GM18508 (cell line): ENCODE measurements at regions not wholly inside any gene's neighbourhood (a gene's known extent, or its start where the extent isn't known, plus 50 kb on each side); places are given as distances from the start of the nearest gene placed in this dataset.

ENCODE experiments used
- ATAC-seq: cut with Tn5 transposase; IDR thresholded peaks from one replicate; pipeline ENCODE4 v1.9.1; 2021; ENCODE audit warnings: moderate number of reproducible peaks; ENCODE audit not compliant: insufficient read depth, unreplicated experiment

DNA sequence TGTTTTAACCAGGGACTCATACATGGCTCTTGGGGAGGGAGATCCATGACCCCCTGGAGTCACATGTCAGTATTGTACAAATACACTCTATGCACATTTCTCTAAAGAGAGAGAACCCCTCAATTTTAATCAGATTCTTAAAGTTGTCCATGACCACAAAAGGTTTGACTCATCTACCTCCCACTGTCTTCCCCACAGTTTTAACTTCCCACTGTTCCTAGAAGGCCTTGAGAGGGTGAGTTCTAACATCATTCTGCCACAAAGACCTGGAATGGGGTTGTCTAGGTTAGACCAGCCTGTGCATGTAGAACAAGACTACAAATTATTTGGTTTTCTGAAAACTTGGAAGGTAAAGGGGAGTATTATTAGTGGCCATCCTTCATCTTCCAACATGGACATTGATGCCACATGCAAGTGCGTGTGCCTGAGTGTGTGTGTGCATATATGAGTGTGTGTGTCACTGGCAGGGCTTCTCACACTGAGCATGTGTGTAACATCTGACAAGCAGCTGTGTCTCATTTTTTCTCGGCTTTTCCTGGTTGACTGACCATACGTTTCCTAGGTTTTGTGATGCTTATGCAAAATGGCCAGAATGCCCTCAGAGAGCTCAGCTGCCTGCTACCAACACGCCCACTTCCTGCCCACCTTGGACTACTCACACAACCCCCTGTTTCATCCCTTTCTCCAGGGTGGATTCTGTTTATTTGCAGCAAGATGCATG lies 94.6 kb upstream of the LGALSL start:
- no peak for ATAC-seq

DNA sequence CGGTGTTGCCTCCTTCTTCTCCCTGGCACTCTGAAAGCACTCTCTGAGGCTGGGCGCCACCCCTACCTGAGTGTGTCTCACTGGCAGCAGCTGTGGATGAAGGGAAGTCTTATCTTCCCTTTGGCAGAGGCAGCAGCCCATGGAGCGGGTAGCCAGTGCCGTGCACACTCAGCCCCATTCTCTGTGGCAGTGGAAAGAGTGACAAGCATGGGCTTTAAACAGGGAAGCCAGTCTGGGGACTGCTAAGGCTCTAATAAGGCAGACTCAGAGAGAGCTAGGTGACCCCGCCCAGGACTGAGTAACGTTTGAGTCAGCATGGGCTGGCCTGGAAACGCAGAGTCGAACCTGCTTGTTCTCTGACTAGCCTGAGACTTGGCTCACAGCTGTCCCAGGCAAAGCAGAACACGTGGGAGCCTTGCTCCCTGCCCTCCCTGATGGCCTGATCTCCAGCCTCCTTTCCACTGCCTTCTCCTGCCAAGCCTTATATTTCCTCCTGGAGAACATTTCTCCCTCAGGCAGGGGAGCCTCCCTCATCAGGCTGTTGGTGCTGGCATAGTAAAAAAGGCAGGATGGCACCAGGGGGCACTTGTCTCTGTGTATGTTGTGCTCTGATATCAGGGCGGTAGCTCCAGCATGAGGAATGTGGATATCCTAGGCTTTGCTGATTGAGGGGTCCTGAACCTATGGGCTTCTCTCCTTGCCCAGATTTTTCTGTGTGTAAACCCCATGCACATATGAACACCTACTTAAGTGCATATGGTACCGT lies 93.9 kb upstream of the LGALSL start:
- peak; percentile 72 for ATAC-seq

DNA sequence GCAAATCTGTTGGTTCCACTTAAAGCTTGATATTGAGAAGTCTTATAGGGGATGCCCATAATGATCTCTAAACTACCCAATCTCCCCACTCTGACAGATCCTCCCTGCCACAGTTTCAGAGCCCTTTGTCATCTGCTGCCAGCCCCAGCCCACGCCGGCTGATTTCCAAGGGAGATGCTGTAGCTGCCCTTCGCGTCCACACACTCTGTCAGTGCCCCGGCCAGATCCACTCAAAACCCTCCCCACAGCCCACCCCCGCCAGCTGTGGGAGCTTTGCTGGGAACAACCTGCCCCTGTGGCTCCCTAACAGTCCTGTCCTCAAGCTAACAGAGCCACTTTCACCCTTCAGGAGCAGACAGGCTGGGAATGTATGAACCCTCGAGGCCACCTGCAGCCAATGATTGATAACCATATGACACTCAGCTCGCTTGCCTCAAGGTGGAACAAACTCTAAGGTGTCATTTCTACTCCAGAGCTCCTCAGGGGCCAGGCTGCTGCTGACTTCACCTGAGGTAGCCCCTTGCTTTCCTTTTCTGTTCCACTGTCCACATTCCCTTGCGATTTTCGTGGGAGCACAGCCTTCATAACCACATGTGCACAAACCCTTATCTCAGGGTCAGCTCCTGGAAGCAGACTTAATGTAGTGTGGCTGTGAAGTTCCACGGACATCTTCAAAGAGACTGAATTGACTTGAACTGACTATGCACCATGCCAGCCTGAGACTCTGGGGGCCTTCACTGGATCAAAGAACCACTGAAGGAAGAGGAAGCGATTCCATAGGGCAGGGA lies 92.6 kb upstream of the LGALSL start:
- no peak for ATAC-seq

DNA sequence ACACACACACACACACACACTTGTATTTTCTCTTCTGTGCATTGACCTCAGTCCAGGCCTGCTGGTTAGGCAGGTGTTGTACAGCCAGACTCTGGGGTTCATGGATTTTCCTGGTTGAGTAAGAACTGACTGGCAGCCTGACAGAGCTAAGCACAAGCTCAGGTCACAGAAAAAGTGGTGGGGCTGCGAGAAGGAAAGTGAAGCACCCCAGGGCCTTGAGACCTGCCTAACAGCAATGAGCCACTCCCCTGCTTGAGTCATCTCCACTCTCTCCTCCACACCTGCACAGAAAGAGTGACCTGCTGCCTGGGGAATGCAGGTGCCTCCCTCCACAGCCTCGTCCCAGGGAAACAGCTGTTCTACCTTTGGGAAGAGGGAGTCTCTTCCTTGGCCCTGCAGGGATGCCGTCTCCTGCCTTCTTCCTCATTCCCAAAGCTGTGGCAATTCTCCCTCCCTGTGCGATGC lies 91.4 kb upstream of the LGALSL start:
- no peak for ATAC-seq

DNA sequence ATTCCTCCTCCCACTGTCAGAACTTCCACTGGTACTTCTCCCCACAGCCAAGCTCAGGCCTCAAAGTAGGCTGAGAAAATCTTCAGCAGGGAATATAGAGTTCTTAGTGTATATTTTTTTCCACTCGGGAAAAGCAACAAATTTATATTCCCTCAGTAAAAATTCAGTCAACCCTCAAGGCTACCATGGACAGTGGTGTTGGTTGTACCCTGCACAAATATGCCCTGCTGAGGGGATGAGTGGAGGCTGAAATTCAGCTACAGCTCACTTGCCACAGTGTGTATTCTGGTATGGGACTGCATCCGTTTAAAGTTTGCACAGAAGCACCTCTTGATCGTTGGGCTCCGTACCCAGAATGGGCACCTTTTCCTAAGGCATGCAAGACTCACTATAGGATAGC lies 90.8 kb upstream of the LGALSL start:
- ATAC-seq, result no peak

DNA sequence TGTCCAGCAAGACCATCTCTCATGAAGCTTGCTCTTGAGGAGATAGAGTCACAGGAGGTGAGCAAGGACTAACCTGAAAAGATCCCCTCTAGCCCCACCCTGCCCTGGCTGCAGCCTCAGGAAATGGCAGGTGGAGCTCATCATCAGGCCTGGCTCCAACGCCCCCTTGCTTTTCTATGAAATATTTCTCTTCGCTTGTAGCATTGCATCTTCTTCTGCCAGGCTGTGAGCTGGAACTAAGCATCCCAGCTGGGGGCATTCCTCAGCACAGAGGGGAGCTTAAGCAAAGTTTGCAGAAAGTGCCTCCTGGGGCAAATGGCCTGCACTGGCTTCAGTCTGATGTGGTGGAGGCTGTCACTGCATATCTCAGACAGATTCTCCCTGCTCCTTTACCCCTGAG lies 90.1 kb upstream of the LGALSL start:
- ATAC-seq, result no peak

- ATAC-seq, result no peak
Observed at GRCh38 chr2:64367444-64368232, 86.3 kb upstream of the LGALSL start.

DNA sequence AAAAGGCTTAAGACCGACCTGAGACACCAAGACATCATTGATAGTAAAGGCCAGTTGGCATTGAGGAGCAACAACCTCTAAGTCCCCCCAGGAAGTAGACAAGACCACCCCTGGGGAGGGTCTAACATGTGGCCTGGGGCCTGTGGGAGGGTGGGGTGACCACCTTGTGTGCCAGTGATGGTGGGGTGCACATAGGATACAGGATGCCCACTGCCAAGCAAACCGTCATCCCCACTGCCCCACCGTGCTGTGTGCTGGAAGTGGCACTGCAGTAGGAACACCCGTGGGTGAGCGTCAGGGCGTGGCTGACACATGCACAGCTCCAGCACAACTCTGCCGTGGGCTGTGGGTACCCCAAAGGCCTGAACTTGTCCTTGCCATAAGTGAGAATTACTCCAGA lies 84.3 kb upstream of the LGALSL start:
- no peak for ATAC-seq

DNA sequence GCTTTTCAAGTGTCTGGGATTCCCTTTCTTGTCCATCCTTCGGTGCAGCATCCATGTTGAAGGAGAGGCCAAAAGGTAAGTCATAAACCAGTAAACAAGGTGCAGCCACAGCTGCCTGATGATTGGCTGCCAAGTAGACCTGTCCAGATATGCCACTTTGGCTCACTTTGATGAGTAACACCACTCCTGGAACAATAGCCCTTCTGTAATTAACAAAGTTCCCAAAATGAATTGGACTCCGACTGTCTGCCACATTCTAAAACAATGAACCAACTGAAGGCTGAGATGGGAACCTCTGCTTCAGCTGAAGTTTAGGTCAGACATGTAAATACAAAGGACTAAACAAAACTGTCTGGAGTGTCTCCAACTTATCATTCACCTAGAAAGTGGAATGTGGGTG lies 82.2 kb upstream of the LGALSL start:
- ATAC-seq, result no peak

DNA sequence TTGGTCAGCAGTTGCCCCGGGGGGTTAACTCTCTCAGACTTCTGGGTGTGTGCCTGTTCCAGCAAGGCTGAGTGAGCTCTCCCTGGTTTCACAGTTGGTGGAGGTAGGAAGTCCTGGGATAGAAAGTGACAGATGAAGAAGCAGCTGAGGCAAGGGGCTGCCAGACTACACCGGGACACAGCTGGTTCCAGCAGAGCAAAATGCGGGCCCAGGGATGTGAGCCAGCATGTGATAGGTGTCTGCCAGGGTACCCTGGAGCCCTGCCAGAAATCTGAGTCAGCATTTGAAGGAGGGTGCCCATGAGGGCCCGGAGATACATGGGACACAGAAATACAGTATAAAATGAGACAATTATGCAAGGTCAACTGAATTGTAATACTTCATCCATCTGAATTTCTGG lies 79.3 kb upstream of the LGALSL start:
- no peak for ATAC-seq

DNA sequence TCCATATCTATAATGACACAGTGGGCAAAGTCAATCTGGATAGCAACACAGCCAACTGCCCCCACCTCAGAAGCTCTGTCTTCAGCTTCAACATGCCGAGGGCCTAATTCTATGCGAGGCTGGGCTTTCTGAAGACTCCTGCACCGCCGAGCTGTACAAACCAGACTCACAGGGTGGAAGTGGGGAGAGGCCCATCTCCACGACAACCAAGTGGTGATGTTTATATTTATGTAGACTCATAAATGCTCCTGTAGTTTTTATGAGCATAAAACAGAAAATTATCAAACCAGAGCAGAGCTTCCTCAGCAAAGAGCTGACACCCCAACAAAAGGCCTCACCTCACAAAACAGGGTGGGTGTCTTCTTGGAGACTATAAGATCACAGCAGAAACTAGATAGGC lies 77.0 kb upstream of the LGALSL start:
- no peak for ATAC-seq

DNA sequence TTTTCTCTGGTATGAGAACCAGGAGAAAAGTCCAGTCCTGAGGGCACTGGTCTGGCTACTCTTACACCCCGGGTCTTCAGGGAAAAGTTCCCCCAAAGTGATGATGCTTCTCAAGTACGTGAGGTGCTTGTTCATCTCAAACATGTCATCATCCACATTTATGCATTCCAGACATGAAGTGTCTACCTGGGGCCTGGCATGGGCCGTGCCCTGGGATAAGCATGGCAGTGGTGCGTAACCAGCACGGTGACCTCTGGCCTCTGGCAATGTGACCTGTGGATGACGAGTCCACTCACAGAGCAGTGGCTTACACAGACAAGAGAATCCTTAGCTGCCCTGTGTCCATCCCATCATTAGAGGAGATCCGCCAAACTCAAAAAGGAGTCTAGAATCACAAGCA lies 74.8 kb upstream of the LGALSL start:
- ATAC-seq, result no peak

DNA sequence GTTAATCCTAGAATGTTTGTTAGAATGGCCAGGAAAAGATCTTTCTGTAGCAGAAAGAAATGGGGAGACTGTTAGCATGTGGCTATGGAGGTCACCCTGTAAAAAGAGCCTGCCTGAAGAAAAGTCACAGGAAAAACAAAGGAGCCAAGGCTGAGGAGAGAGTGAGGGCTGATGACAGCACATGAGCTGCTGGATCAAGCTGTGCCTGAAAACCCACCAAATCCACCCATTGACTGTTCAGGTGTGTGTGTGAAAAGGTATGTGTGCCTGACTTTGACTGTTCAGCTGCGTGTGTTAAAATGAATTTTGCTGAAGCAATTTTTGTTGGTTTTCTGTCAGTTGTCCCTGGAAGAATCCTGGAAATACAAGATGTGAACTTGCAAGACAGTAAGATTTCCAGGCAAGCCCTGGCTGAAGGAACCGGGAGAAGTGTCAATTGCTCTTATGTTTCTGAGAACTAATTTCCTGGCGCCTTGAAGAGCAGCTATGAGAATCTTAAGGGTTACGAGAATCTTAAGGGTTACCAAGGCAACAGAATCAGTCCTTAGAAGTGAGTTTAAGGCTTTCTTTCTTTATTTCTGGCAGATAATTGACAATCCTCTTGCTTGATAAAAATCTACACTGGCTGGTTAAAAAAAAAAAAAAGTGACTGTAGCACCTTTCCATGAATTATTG lies 73.0 kb upstream of the LGALSL start:
- ATAC-seq, result no peak

GRCh38 chr2:64383016-64383591 lies 70.9 kb upstream of the LGALSL start:
- ATAC-seq, result no peak

DNA sequence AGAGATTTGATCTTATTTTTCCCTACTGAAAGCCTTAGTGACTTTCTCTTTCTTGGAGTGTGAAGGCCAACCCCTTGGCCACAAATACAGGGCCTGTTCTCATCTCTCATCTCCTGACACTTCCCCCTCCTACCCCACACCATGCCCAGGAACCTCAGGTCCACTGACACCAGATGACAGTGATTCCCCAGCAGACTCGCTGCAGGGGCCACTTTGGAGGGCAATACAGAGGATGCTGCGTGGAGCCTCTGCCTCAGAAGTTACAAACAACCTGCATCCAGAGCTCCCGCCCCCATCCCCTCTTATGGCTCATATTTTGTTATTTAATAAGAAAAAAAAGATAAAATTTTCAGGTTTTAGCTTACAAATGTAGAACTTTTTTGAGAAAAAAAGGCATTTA lies 70.1 kb upstream of the LGALSL start:
- no peak for ATAC-seq

DNA sequence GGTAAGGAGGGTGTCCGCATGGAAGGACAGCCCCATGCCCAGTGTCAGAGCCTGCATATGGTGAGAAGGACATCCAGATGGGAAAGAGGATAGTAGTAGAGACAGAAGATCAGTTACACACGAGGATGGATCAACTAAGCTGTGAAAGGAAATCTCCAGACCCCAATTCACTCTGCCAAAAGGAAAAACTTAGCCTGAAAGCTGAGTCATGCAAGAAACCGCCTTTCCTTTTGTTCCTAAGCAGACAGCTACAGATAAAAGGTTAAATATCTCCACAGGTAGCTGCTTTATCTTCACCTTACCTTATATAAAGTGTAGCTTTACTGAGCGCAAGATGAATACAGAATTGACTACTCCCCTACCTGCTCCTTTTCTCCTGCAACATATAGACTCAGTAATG lies 67.3 kb upstream of the LGALSL start:
- ATAC-seq, result no peak

DNA sequence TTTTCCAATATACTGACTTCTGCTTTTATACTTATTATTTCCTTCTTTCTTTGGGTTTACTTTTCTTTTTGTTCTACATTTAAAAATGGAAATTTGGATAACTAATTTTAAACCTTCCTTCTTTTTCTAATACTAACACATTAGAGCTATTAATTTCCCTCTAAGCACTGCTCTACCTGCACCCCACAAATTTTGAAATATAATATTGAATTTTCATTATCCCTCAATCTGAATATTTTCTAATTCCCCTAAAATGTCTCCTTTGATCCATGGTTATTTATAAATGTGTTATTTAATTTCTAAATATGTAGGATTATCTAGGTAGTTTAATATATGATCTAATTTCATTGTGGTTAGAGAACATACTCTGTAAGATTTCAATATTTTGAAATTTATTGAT lies 63.4 kb upstream of the LGALSL start:
- no peak for ATAC-seq

GRCh38 chr2:64391424-64391823 lies 62.5 kb upstream of the LGALSL start:
- no peak for ATAC-seq

- no peak for ATAC-seq
Observed at GRCh38 chr2:64391940-64392339, 62.0 kb upstream of the LGALSL start.

DNA sequence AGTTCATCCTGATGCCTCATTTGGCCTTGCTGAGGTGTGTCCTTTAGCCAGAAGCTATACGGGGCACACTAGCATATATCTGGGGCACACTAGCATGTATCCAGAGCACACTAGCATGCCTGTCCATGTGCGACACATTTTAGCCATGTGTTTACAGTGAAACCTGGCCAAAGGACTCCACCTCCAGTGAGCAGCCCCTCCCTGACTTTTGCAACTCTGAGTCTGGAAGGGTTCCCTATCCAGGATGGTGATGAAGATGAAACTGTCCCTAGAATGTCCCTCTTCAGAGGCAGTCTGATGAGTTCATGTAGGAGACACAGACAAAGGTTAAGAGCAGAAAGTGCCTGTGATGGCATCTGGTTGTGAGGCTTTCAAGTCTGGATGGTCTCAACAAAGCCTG lies 61.4 kb upstream of the LGALSL start:
- no peak for ATAC-seq
